GM19238 (cell line): ENCODE measurements at regions not wholly inside any gene's neighbourhood (a gene's known extent, or its start where the extent isn't known, plus 50 kb on each side); places are given as distances from the start of the nearest gene placed in this dataset.

Experiments used
- DNase-seq: peaks from one replicate; pipeline ENCODE4 v3.0.0; 2011; ENCODE audit warnings: low spot score; ENCODE audit not compliant: insufficient read length

DNA sequence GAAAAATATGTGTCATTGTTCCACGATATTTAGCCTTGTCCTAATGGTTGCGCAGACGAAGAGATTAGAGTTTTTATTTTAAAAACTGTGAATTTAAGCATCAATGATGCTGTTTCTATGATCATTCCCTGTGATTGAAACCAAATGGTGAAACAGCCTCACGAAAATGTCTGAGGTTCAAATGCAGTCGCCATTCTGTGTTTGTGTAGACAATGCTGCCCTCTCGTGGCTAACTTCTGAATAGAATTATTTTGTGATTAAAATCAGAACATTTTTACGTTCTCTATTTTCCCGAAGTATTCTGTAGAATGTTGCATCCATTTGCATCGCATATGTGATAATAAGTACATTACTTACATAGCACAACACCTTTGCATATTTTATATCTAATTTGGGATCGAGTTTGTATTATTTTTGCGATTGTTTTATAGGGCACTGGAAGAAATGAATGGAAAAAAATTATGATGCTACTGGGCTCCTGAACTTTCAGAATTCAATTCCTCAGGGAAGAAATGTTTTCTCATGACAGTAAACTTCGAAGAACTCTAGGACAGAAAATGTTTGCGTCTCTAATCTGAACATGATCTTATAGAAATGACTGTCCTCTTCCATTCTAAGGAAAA, 54.8 kb upstream of the CREB1 start:
- no peak for DNase-seq

DNA sequence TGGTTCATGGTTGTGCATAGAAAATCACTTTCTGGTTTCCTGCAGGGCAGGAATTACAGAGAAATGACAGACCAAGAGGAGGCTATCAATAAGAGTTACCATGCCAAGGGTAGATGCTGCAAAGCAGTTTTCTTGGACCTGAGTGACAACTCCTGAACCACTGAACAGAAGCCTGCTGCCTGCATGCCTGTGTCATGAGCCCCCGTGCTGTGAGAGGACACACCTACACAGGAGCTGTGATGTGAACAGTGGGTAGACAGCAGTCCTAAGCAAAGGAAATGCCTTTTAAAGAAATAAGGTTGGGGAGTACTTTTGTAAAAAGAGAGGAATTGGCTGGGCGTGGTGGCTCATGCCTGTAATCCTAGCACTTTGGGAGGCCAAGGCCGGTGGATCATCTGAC, 54.2 kb upstream of the CREB1 start:
- no peak for DNase-seq

DNA sequence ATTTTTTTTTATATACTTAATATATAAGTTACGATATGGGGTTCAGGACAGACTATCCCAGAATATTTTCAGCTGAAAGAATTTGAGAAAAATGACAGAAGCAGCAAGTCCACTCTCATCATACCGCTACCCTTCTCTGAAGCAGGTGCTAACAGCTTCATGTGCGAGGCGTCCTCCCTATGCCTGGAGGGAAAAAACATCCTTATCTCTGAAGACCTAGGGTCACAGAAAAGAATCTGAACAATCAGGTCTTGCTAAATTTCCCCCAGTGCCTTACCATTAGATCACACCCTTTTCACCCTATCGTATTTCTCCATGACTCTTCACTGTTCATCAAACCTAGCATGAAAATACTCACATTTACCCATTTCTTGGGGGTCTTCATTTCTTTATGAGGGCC, 51.9 kb upstream of the CREB1 start:
- no peak for DNase-seq

DNA sequence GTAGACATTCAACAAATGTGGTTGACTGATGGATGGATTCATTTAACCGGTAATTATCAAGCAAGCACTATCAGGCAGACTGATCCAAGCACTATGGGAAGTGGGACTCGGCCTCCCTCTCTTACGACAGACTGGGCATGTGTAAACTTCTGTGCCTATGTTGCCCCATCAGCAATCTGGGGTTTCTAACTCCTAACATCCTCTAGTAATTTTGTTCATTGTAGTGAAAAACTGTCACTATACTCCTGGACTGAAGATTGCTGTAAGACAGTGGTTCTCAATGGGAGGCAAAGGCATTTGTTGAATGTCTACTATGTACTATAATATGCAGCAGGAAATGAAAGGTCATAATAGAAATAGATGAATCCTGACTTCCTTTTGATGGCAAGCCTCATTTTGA, 51.2 kb upstream of the CREB1 start:
- no peak for DNase-seq

DNA sequence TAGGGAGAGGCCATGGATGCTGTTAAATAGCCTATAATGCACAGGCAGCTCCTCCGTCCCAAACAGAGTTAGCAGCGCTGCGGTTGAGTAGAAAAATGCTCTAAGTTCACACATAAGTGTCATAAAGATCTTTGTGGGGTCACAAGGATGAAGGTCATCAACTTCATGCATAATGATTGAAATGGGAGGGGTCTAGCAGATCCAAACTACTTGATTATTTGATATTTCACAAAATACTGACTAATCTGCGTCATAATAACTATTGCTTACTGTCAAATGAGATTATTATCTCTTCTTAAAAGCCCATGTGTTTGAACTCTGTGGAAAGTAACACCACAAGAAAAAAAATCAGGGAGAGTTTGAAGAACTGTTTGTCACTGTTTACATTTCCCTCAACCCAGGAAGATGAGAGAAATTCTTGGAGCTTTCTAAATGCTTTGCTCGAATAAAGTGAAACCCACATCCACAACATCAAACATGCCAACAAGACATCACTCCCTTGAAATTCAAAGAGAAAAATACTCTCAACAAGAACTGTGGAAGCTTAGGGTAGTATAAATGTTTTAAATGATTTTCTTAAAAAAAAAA, 50.5 kb upstream of the CREB1 start:
- no peak for DNase-seq
